ENCODE measurements at regions not wholly inside any gene's neighbourhood (a gene's known extent, or its start where the extent isn't known, plus 50 kb on each side); places are given as distances from the start of the nearest gene placed in this dataset.
"Not testable (repeated sequence)": the region's sequence is repeated elsewhere in the genome, so short reads cannot be mapped to it uniquely, and the experiment has no call there.

DNA sequence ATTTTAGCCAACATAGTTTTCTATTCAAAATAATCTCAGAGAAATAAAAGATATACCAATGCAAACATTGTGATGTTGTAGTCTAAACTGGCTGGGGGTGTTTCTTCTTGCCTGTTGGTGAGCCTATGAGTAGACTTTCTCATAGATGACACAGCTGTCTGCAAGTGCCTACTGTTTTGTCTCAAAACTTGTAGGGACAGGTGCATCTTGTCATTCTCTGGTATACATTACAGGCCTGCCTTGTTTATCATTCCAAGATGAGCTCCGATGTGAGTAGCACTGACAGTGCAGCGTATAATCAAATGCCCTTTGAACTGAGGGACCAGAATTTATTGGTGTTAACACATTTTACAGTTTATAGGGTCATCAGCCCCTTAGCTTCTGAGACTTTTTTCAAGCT is 353.8 kb downstream of the PRDM5 start:
- Histone ChIP-seq H3K36me3 (no peaks in the 10 kb centered on the region), H3K4me1 (no peaks in the 10 kb centered on the region), H3K4me2 (no peak overlapping the region), H3K27ac (no peak overlapping the region), H3K4me3 (no peak overlapping the region), H3K9me3 (no peaks in the 10 kb centered on the region), H3K27me3 (no peaks in the 10 kb centered on the region), H3K9ac (no peak overlapping the region), H4K20me1 (no peaks in the 10 kb centered on the region)
- TF ChIP-seq Cebpa-rat (IDR thresholded peaks at IDR 0.05): no peak

- Histone ChIP-seq H3K9ac (no peak overlapping the region), H4K20me1 (no peaks in the 10 kb centered on the region), H3K9me3 (peaks cover 8% of the 10 kb centered on the region), H3K4me1 (no peaks in the 10 kb centered on the region), H3K4me3 (no peak overlapping the region), H3K27me3 (no peaks in the 10 kb centered on the region), H3K27ac (no peak overlapping the region), H3K4me2 (no peak overlapping the region), H3K36me3 (no peaks in the 10 kb centered on the region)
- no peak for TF ChIP-seq Cebpa-rat (IDR thresholded peaks at IDR 0.05)
Measured at GRCh38 chr4:120561648-120562047, 360.9 kb downstream of the PRDM5 start.

- H3K36me3 ChIP-seq: no peaks in the 10 kb centered on the region
- no peak overlapping the region for H3K9ac ChIP-seq
- H4K20me1 ChIP-seq: no peaks in the 10 kb centered on the region
- H3K4me2 ChIP-seq: no peak overlapping the region
- no peak overlapping the region for H3K4me3 ChIP-seq
- TF ChIP-seq Cebpa-rat (IDR thresholded peaks at IDR 0.05): no peak
- H3K27ac ChIP-seq: no peak overlapping the region
- H3K27me3 ChIP-seq: no peaks in the 10 kb centered on the region
- H3K4me1 ChIP-seq: no peaks in the 10 kb centered on the region
- peaks cover 8% of the 10 kb centered on the region for H3K9me3 ChIP-seq
Measured at GRCh38 chr4:120557372-120557771, 365.2 kb downstream of the PRDM5 start.

GRCh38 chr4:120555058-120555457 is 367.5 kb downstream of the PRDM5 start:
- Histone ChIP-seq H3K4me2 (no peak overlapping the region), H3K4me1 (no peaks in the 10 kb centered on the region), H3K9ac (no peak overlapping the region), H3K27me3 (no peaks in the 10 kb centered on the region), H4K20me1 (no peaks in the 10 kb centered on the region), H3K36me3 (no peaks in the 10 kb centered on the region), H3K4me3 (no peak overlapping the region), H3K9me3 (no peaks in the 10 kb centered on the region), H3K27ac (no peak overlapping the region)
- TF ChIP-seq Cebpa-rat (IDR thresholded peaks at IDR 0.05): no peak

DNA sequence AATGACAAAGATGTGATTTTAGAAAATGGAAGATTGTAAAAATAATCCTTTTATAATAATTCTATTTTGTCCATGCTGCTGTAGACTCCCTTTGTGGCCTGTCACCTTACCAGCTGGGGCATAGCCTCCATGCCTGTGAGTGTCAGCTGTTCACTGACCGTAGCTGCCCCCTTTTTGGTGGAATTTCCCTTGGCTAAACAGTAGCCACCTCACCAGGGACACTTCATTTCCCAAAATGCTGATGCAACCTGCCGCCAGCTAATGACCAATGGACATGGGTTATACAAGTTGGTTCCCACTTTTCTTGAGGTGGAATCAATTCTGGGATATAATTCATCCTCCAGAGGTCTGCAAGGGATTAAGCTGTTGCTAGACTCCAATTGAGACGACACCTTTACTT is 368.4 kb downstream of the PRDM5 start:
- H3K9me3 ChIP-seq: no peaks in the 10 kb centered on the region
- no peak overlapping the region for H3K27ac ChIP-seq
- no peak overlapping the region for H3K9ac ChIP-seq
- H4K20me1 ChIP-seq: no peaks in the 10 kb centered on the region
- H3K36me3 ChIP-seq: no peaks in the 10 kb centered on the region
- H3K4me3 ChIP-seq: no peak overlapping the region
- no peak for TF ChIP-seq Cebpa-rat (IDR thresholded peaks at IDR 0.05)
- H3K27me3 ChIP-seq: no peaks in the 10 kb centered on the region
- no peak overlapping the region for H3K4me2 ChIP-seq
- no peaks in the 10 kb centered on the region for H3K4me1 ChIP-seq

GRCh38 chr4:120550624-120551220 is 371.8 kb downstream of the PRDM5 start:
- not testable (repeated sequence) for H4K20me1 ChIP-seq, H3K9ac ChIP-seq, H3K27ac ChIP-seq, H3K27me3 ChIP-seq, H3K4me1 ChIP-seq, H3K9me3 ChIP-seq, H3K4me3 ChIP-seq, H3K4me2 ChIP-seq, H3K36me3 ChIP-seq

DNA sequence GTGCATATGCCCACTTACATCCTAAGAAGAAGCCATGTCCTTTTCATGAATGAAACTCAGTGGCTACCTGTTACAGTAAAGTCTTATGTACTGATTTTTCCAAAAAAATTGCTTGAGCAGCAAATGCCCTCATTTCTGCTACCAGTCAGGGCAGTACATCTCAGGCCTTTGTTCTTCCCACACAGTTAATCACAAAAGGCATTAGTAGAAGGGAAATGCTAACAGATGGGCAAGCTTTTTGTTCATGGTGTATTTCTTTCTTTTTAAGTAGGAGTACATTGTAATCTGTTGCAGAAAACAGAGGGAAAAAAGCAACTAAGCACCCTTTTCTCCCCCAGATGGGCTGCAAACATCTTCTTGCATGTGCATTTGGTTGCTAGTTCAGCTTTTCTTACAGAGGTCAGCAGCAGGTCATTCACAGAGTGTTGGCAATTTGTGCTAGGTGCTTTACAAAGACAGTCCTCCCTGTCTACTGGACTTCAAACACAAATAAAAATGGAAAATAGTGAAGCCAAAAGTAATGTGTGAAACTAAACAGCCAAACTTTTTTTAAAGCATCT is 373.4 kb downstream of the PRDM5 start:
- H3K4me2 ChIP-seq: no peak overlapping the region

GRCh38 chr4:120545391-120545790 is 377.1 kb downstream of the PRDM5 start:
- H3K4me2 ChIP-seq: no peak overlapping the region
- no peak overlapping the region for H3K27ac ChIP-seq
- H4K20me1 ChIP-seq: no peaks in the 10 kb centered on the region
- no peaks in the 10 kb centered on the region for H3K36me3 ChIP-seq
- no peak for TF ChIP-seq Cebpa-rat (IDR thresholded peaks at IDR 0.05)
- H3K9me3 ChIP-seq: no peaks in the 10 kb centered on the region
- no peaks in the 10 kb centered on the region for H3K27me3 ChIP-seq
- no peaks in the 10 kb centered on the region for H3K4me1 ChIP-seq
- no peak overlapping the region for H3K9ac ChIP-seq
- no peak overlapping the region for H3K4me3 ChIP-seq

More for the DNA sequence above, 373.4 kb downstream of the PRDM5 start:
- no peak overlapping the region for H3K4me3 ChIP-seq
- no peaks in the 10 kb centered on the region for H3K4me1 ChIP-seq
- no peaks in the 10 kb centered on the region for H3K27me3 ChIP-seq
- no peak overlapping the region for H3K27ac ChIP-seq
- H4K20me1 ChIP-seq: no peaks in the 10 kb centered on the region
- no peak for TF ChIP-seq Cebpa-rat (IDR thresholded peaks at IDR 0.05)
- H3K9me3 ChIP-seq: no peaks in the 10 kb centered on the region
- H3K9ac ChIP-seq: no peak overlapping the region
- no peaks in the 10 kb centered on the region for H3K36me3 ChIP-seq

DNA sequence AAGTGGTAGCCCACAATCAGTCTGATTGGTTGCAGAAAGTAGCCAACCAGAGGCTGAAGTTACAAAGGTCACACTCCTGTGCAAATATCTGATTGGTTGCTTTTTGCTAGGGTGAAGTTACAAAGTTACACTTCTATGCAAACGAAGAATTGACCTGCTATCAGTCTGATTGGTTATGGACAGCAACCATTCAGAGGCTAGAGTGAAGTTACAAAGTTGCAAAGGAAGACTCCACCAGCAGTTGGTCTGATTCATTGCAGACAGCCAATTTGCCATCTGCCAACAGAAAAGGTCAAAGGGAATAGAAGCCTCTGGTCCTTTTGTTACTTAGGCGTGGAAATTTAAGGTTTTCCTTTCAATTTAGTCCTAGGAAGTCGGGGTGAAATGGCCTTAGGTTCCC is 377.7 kb downstream of the PRDM5 start:
- no peaks in the 10 kb centered on the region for H4K20me1 ChIP-seq
- no peaks in the 10 kb centered on the region for H3K4me1 ChIP-seq
- H3K4me3 ChIP-seq: no peak overlapping the region
- no peak for TF ChIP-seq Cebpa-rat (IDR thresholded peaks at IDR 0.05)
- H3K27ac ChIP-seq: no peak overlapping the region
- no peak overlapping the region for H3K4me2 ChIP-seq
- no peak overlapping the region for H3K9ac ChIP-seq
- H3K27me3 ChIP-seq: no peaks in the 10 kb centered on the region
- no peaks in the 10 kb centered on the region for H3K36me3 ChIP-seq
- no peaks in the 10 kb centered on the region for H3K9me3 ChIP-seq

DNA sequence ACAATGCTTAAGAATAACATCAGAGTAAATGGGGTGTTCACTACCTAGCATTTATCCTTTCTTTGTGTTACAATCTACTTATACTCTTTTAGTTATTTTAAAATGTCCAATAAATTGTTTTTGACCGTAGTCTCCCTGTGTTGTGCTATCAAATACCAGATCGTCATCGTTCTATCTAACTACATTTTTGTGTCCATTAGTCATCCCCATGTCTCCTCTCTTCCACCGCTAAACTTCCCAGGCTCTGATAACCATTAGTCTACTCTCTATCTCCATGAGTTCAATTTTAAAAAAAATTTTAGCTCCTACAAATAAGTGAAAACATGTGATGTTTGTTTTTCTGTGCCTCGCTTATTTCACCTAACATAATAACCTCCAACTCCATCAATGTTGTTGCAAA is 381.9 kb downstream of the PRDM5 start:
- Histone ChIP-seq H3K4me1 (no peaks in the 10 kb centered on the region), H4K20me1 (no peaks in the 10 kb centered on the region), H3K9ac (no peak overlapping the region), H3K4me3 (no peak overlapping the region), H3K4me2 (no peak overlapping the region), H3K27ac (no peak overlapping the region), H3K36me3 (no peaks in the 10 kb centered on the region), H3K9me3 (no peaks in the 10 kb centered on the region), H3K27me3 (no peaks in the 10 kb centered on the region)
- TF ChIP-seq Cebpa-rat (IDR thresholded peaks at IDR 0.05): no peak

- no peak for TF ChIP-seq Cebpa-rat (IDR thresholded peaks at IDR 0.05)
- H3K9ac ChIP-seq: no peak overlapping the region
- no peaks in the 10 kb centered on the region for H3K36me3 ChIP-seq
- H3K4me1 ChIP-seq: no peaks in the 10 kb centered on the region
- no peak overlapping the region for H3K4me3 ChIP-seq
- no peaks in the 10 kb centered on the region for H3K27me3 ChIP-seq
- H4K20me1 ChIP-seq: no peaks in the 10 kb centered on the region
- no peaks in the 10 kb centered on the region for H3K9me3 ChIP-seq
- no peak overlapping the region for H3K27ac ChIP-seq
- H3K4me2 ChIP-seq: no peak overlapping the region
Measured at GRCh38 chr4:120536884-120537283, 385.6 kb downstream of the PRDM5 start.

Data from BLaER1 (cell line).